HepG2 (cell line): ENCODE measurements at regions not wholly inside any gene's neighbourhood (a gene's known extent, or its start where the extent isn't known, plus 50 kb on each side); places are given as distances from the start of the nearest gene placed in this dataset.

Experiments
- ATAC-seq: fragments of 200-7000 bp; cut with Tn5 transposase; 3 replicates; pipeline ENCODE4 v1.9.1; 2020; ENCODE audit warnings: mild to moderate bottlenecking, moderate library complexity
- BruUV-seq: library from RNA; stranded (reverse); fragments of 400-500 nt; replicated peaks from 2 replicates; lab custom pipeline; 2021; lab: Mats Ljungman, UMichigan
- CTCF ChIA-PET: fragments of 300-600 bp; formaldehyde crosslinking; extraction: SDS; loops from one replicate; lab custom pipeline; 2021; ENCODE audit warnings: low total read pairs, inconsistent platforms, low intra/inter-chr PET ratio; lab: Yijun Ruan, JAX
- POLR2A ChIA-PET: fragments of 350-600 bp; sonication (Branson Sonifier 250); formaldehyde crosslinking; loops from one replicate; lab custom pipeline; 2020; ENCODE audit warnings: antibody characterized with exemption, inconsistent platforms; lab: Yijun Ruan, JAX
- DNase-seq: peaks from one replicate; pipeline ENCODE4 v3.0.0-alpha.2; 2015; ENCODE audit warnings: low spot score
- FAIRE-seq: peaks from 3 replicates; lab custom pipeline; 2011; peaks lifted over from hg19 to GRCh38; lab: Jason Lieb, UNC
- H2AFZ ChIP-seq: one replicate; pipeline ENCODE4 v1.6.1; 2011; ENCODE audit warnings: low read length, inconsistent platforms
- H3K27ac ChIP-seq: fragments of 300-600 bp; 3 replicates; pipeline ENCODE4 v1.8.0; 2011; ENCODE audit warnings: mixed run types, mild to moderate bottlenecking, mixed read lengths, low read length, inconsistent platforms; ENCODE audit not compliant: insufficient read depth; ENCODE audit errors: extremely low read length
- H3K27me3 ChIP-seq, 2 experiments: fragments of 200-600 bp in 1 of 2; 2 replicates in 1 of 2; 3 replicates in 1 of 2; pipeline versions ENCODE4 v1.6.0 to v1.8.0; 2011; ENCODE audit warnings: low read length in 2 of 2, mild to moderate bottlenecking in 2 of 2, moderate library complexity in 2 of 2, inconsistent platforms in 1 of 2; ENCODE audit not compliant: insufficient read depth in 2 of 2, control insufficient read depth in 1 of 2
- H3K36me3 ChIP-seq, 2 experiments: fragments of 200-600 bp in 1 of 2; replicated peaks in 1 of 2; 2 replicates in 1 of 2; 3 replicates in 1 of 2; pipeline versions ENCODE4 v1.5.1 to v1.8.0; 2011; ENCODE audit warnings: low read length in 2 of 2, inconsistent platforms in 1 of 2; ENCODE audit not compliant: insufficient read depth in 2 of 2, control insufficient read depth in 1 of 2
- H3K4me1 ChIP-seq: 2 replicates; pipeline ENCODE4 v1.5.1; 2012; ENCODE audit warnings: low read length, inconsistent platforms; ENCODE audit not compliant: insufficient read depth
- H3K4me2 ChIP-seq: 2 replicates; pipeline ENCODE4 v1.6.0; 2011; ENCODE audit warnings: low read depth, low read length, inconsistent platforms
- H3K4me3 ChIP-seq, 3 experiments: fragments of 200-600 bp in 1 of 3; sonication (generic), shearing (Covaris generic) in 1 of 3; replicated peaks in 1 of 3; 2 replicates each; pipeline ENCODE4 v1.5.1; 2011 to 2016; ENCODE audit warnings: low read length in 3 of 3, inconsistent platforms in 2 of 3, low read depth in 2 of 3, mild to moderate bottlenecking in 2 of 3, control low read depth in 1 of 3, mixed read lengths in 1 of 3; ENCODE audit not compliant: insufficient read depth in 1 of 3
- H3K79me2 ChIP-seq: one replicate; pipeline ENCODE4 v1.6.1; 2011; ENCODE audit warnings: low read length, inconsistent platforms; ENCODE audit not compliant: insufficient read depth
- H3K9ac ChIP-seq: 2 replicates; pipeline ENCODE4 v1.6.0; 2011; ENCODE audit warnings: mild to moderate bottlenecking, low read depth, low read length, inconsistent platforms; ENCODE audit not compliant: insufficient read depth
- H3K9me3 ChIP-seq: 2 replicates; pipeline ENCODE4 v1.5.1; 2012; ENCODE audit warnings: mild to moderate bottlenecking, low read length
- H4K20me1 ChIP-seq: 2 replicates; pipeline ENCODE4 v1.6.0; 2011; ENCODE audit warnings: inconsistent platforms, mild to moderate bottlenecking, low read length, moderate library complexity; ENCODE audit not compliant: insufficient read depth
- CEBPB ChIP-seq: IDR thresholded peaks from 2 replicates; pipeline ENCODE4 v1.6.1; 2011; ENCODE audit warnings: low read depth, low read length, improper control_type of control experiment, borderline replicate concordance
- FOXA1 ChIP-seq, 2 experiments: fragments of 450-650 bp in 1 of 2; sonication (generic) in 1 of 2; formaldehyde crosslinking in 1 of 2; IDR thresholded peaks; 2 replicates each; pipeline versions ENCODE4 v1.4.0 to v1.6.1; 2016 to 2020; ENCODE audit warnings: missing genetic modification reagents in 1 of 2
- RARA ChIP-seq: IDR thresholded peaks from 2 replicates; pipeline ENCODE4 v1.6.1; 2016; ENCODE audit warnings: missing genetic modification reagents, missing compliant biosample characterization
- ZNF251 ChIP-seq: sonication (generic); formaldehyde crosslinking; IDR thresholded peaks from 2 replicates; pipeline ENCODE4 v1.9.0; 2021; ENCODE audit warnings: mild to moderate bottlenecking, missing genetic modification reagents
- ZNF577 ChIP-seq: sonication (generic); formaldehyde crosslinking; IDR thresholded peaks from 2 replicates; pipeline ENCODE4 v1.4.0; 2020; ENCODE audit warnings: mild to moderate bottlenecking, low read depth, missing genetic modification reagents, borderline replicate concordance
- WGBS: methylation state at CpG from one replicate; pipeline ENCODE4 v1.1.6; 2017; ENCODE audit warnings: low lambda C conversion rate; 5-methylcytosine and 5-hydroxymethylcytosine counted together
- in situ Hi-C: cut with HindIII; loops from 2 replicates; pipeline ENCODE4 v1.10.0; 2017; ENCODE audit warnings: low pct_unique_long_range_greater_than_20kb; ENCODE audit not compliant: extremely low pct_ligation_motif_present
- intact Hi-C: fragments of 100-400 bp; cut with micrococcal nuclease; formaldehyde crosslinking; loops from one replicate; pipeline ENCODE4 v1.10.0; 2022; ENCODE audit not compliant: unreplicated experiment

DNA sequence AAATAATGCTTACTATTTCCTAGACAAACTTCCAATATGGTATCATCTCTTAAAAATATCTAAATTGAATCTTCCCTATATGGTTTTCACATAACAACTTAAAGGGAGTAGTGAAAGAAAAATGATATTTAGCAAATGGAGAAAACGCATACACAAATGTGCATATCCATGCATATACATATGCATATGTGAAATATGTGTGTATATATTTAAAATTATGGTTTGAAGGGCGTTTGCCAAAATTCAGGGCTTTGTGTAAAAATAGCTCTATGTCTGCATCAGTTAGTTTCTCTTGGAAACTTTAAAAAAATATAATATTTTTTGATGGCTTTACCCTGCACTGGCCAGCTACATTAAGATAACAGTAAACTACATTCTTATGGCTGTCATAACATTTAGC, 986.7 kb downstream of the BCL11A start:
- TF ChIP-seq FOXA1 (IDR thresholded peaks at IDR 0.05), result no peak
- no peak for TF ChIP-seq FOXA1 (CRISPR knock-in tag; IDR thresholded peaks at IDR 0.05)
- no TSS peak for BruUV-seq

DNA sequence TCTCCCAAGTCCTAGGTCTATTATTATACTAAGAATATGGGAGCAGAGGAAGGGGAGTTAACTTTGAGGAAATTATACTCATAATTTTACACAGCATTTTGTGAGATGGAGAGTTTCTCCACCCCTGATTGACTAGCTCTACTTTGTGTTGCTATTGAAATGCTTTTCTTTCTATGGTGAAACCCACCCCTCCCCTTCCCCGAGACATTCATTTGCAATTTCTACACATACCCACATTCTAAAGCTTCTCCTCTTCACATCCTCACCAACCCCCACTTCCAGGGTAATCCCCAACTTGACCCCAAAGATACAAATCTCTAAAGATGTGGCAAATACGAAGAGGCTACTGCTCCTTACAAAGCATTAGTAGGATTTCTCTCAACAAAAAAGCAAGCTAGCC, 992.2 kb downstream of the BCL11A start:
- ATAC-seq (no peak), DNase-seq (no peak), FAIRE-seq (no peak)
- H3K9me3 ChIP-seq, result no peaks in the 10 kb centered on the region
- H2AFZ ChIP-seq, result no peak overlapping the region
- H3K4me2 ChIP-seq, result no peak overlapping the region
- BruUV-seq, result no TSS peak
- no peaks in the 10 kb centered on the region for H3K4me1 ChIP-seq
- H3K27ac ChIP-seq, result no peak overlapping the region
- in situ Hi-C loops (no loop called here), intact Hi-C loops (no loop called here)
- H3K9ac ChIP-seq, result no peak overlapping the region
- H3K27me3 ChIP-seq, result no peaks in the 10 kb centered on the region
- 1% methylated on average over 2 of the region's 2 CpGs for WGBS
- CTCF ChIA-PET, result no interaction called here
- H3K79me2 ChIP-seq, result no peaks in the 10 kb centered on the region
- TF ChIP-seq RARA (no peak), ZNF251 (CRISPR knock-in tag) (no peak), ZNF577 (CRISPR knock-in tag) (no peak), CEBPB (no peak)
- no peak overlapping the region for H3K4me3 ChIP-seq
- no peaks in the 10 kb centered on the region for H3K36me3 ChIP-seq
- no peaks in the 10 kb centered on the region for H4K20me1 ChIP-seq
- POLR2A ChIA-PET, result no interaction called here

More for the DNA sequence above, 986.7 kb downstream of the BCL11A start:
- no peaks in the 10 kb centered on the region for H4K20me1 ChIP-seq
- no peaks in the 10 kb centered on the region for H3K79me2 ChIP-seq
- H3K4me2 ChIP-seq, result no peak overlapping the region
- in situ Hi-C loops, result no loop called here
- no peaks in the 10 kb centered on the region for H3K4me1 ChIP-seq
- ATAC-seq (no peak), FAIRE-seq (no peak), DNase-seq (no peak)
- ChIA-PET POLR2A (no interaction called here), CTCF (no interaction called here)
- H3K4me3 ChIP-seq, result no peak overlapping the region
- intact Hi-C loops, result no loop called here
- H3K9ac ChIP-seq, result no peak overlapping the region
- H3K27ac ChIP-seq, result no peak overlapping the region
- under 1% methylated on average over 2 of the region's 2 CpGs for WGBS
- H2AFZ ChIP-seq, result no peak overlapping the region
- H3K9me3 ChIP-seq, result no peaks in the 10 kb centered on the region
- H3K27me3 ChIP-seq, result no peaks in the 10 kb centered on the region
- H3K36me3 ChIP-seq, result no peaks in the 10 kb centered on the region
